GF-D8 (cell line): ENCODE measurements at regions not wholly inside any gene's neighbourhood (a gene's known extent, or its start where the extent isn't known, plus 50 kb on each side); places are given as distances from the start of the nearest gene placed in this dataset.
"Not testable (repeated sequence)": the region's sequence is repeated elsewhere in the genome, so short reads cannot be mapped to it uniquely, and the experiment has no call there.

Experiments used
- DNase-seq: peaks from one replicate; lab custom pipeline; 2025; lab: John Stamatoyannopoulos, UW

GRCh38 chr21:34219334-34220060 lies 144.3 kb upstream of the KCNE2 start:
- no peak for DNase-seq

- no peak for DNase-seq
Observed at GRCh38 chr21:34220556-34221195, 143.1 kb upstream of the KCNE2 start.

- no peak for DNase-seq
Observed at GRCh38 chr21:34221331-34222030, 142.3 kb upstream of the KCNE2 start.

GRCh38 chr21:34222031-34222335 lies 141.8 kb upstream of the KCNE2 start:
- DNase-seq, result no peak

GRCh38 chr21:34223376-34223775 lies 140.4 kb upstream of the KCNE2 start:
- DNase-seq, result peak; percentile 9

- no peak for DNase-seq
Observed at GRCh38 chr21:34227386-34227852, 136.4 kb upstream of the KCNE2 start.

GRCh38 chr21:34228792-34229191 lies 135.0 kb upstream of the KCNE2 start:
- DNase-seq, result no peak

- no peak for DNase-seq
Observed at GRCh38 chr21:34229353-34229752, 134.5 kb upstream of the KCNE2 start.

GRCh38 chr21:34233741-34234140 lies 130.1 kb upstream of the KCNE2 start:
- DNase-seq, result not testable (repeated sequence)

- DNase-seq, result no peak
Observed at GRCh38 chr21:34235514-34235913, 128.3 kb upstream of the KCNE2 start.

- no peak for DNase-seq
Observed at GRCh38 chr21:34242973-34243372, 120.8 kb upstream of the KCNE2 start.

GRCh38 chr21:34243562-34243961 lies 120.2 kb upstream of the KCNE2 start:
- DNase-seq, result no peak

GRCh38 chr21:34252751-34253150 lies 111.1 kb upstream of the KCNE2 start:
- DNase-seq, result no peak

- no peak for DNase-seq
Observed at GRCh38 chr21:34255073-34255472, 108.7 kb upstream of the KCNE2 start.

GRCh38 chr21:34260277-34261008 lies 103.4 kb upstream of the KCNE2 start:
- DNase-seq, result no peak

GRCh38 chr21:34261841-34262468 lies 101.9 kb upstream of the KCNE2 start:
- no peak for DNase-seq

GRCh38 chr21:34262469-34262845 lies 101.3 kb upstream of the KCNE2 start:
- no peak for DNase-seq

GRCh38 chr21:34263629-34264028 lies 100.2 kb upstream of the KCNE2 start:
- DNase-seq, result no peak

GRCh38 chr21:34266351-34266750 lies 97.5 kb upstream of the KCNE2 start:
- no peak for DNase-seq

- DNase-seq, result no peak
Observed at GRCh38 chr21:34268493-34268892, 95.3 kb upstream of the KCNE2 start.

- no peak for DNase-seq
Observed at GRCh38 chr21:34270411-34270810, 93.4 kb upstream of the KCNE2 start.

GRCh38 chr21:34271189-34271851 lies 92.5 kb upstream of the KCNE2 start:
- DNase-seq, result no peak
